GM13977 (cell line): ENCODE measurements at regions not wholly inside any gene's neighbourhood (a gene's known extent, or its start where the extent isn't known, plus 50 kb on each side); places are given as distances from the start of the nearest gene placed in this dataset.

Experiments
- DNase-seq: peaks from one replicate; pipeline ENCODE4 v3.0.0; 2012; ENCODE audit warnings: low spot score
- in situ Hi-C: fragments of 300-500 bp; cut with MboI; formaldehyde crosslinking; loops from one replicate; pipeline ENCODE4 v1.12.0; 2022; ENCODE audit warnings: low sequenced_read_pairs, low pct_unique_long_range_greater_than_20kb, mixed read lengths, inconsistent platforms; ENCODE audit not compliant: unreplicated experiment
- TF ChIP-seq, protein P1 (sequence below): IDR thresholded peaks from 2 replicates; pipeline ENCODE4 v1.5.1; 2012; ENCODE audit warnings: mild to moderate bottlenecking, control low read depth; ENCODE audit not compliant: insufficient read depth; ENCODE audit errors: extremely low read depth, missing control alignments

DNA sequence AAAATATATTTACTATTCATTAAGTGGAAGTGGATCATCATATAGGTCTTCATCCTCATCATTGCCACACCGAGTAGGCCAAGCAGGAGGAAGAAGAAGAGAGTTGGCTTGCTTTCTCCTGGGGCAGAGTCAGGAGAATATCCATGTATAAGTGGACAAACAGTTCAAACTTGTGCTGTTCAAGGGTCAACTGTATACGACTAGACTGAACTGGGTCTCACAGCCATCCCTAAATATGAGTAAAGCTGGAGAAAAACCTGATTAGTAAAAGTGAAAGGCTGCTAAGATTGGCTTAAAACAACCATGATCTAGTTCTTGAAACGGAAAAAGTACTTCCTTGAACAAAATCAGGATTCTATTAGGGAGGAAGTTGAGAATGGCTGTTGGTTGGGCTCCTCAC is 276.7 kb upstream of the ADRA1B start:
- TF ChIP-seq, protein P1, sequence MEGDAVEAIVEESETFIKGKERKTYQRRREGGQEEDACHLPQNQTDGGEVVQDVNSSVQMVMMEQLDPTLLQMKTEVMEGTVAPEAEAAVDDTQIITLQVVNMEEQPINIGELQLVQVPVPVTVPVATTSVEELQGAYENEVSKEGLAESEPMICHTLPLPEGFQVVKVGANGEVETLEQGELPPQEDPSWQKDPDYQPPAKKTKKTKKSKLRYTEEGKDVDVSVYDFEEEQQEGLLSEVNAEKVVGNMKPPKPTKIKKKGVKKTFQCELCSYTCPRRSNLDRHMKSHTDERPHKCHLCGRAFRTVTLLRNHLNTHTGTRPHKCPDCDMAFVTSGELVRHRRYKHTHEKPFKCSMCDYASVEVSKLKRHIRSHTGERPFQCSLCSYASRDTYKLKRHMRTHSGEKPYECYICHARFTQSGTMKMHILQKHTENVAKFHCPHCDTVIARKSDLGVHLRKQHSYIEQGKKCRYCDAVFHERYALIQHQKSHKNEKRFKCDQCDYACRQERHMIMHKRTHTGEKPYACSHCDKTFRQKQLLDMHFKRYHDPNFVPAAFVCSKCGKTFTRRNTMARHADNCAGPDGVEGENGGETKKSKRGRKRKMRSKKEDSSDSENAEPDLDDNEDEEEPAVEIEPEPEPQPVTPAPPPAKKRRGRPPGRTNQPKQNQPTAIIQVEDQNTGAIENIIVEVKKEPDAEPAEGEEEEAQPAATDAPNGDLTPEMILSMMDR: no peak
- no peak for DNase-seq
- in situ Hi-C loops: no loop called here

DNA sequence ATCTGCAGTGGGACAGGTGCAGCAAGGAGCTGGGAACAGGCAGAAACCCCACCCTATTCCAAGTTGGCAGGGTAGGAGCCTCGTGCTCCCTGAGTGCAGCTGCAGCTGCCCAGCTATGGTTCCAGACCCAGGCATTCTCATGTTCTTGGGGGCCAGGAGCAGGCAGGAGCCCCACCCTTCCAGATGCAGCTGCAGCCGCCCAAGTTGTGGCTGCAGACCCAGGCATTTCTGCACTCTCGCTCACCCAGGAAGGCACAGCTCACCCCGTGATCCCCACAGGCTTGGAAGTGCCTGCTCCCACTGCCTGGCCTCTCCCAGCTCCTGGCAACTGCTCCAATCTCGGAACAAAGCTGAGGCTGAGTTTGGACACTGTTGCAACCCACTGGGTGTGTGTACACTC is 275.8 kb upstream of the ADRA1B start:
- TF ChIP-seq, protein P1: no peak

DNA sequence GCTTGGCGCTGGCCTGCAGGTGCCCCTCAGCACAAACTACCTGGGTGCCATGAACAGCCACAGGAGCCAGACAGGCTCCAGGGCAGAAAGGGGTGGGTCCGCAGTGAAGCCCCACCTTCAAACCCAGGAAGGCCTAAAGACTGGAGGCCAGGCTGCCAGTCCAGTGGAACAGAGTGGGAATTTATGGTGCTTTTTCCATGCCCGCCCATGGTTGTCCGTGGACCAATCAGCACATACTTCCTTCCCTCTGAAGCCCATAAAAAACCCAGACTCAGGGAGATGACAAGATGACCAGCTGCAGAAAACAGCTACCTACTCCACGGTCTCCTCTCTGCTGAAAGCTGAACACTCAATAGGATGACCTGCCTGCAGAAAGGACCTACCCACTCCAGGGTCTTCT is 275.4 kb upstream of the ADRA1B start:
- in situ Hi-C loops: no loop called here
- DNase-seq: no peak
- TF ChIP-seq, protein P1: no peak

More for the DNA sequence above, 275.8 kb upstream of the ADRA1B start:
- no peak for DNase-seq
- in situ Hi-C loops: no loop called here

DNA sequence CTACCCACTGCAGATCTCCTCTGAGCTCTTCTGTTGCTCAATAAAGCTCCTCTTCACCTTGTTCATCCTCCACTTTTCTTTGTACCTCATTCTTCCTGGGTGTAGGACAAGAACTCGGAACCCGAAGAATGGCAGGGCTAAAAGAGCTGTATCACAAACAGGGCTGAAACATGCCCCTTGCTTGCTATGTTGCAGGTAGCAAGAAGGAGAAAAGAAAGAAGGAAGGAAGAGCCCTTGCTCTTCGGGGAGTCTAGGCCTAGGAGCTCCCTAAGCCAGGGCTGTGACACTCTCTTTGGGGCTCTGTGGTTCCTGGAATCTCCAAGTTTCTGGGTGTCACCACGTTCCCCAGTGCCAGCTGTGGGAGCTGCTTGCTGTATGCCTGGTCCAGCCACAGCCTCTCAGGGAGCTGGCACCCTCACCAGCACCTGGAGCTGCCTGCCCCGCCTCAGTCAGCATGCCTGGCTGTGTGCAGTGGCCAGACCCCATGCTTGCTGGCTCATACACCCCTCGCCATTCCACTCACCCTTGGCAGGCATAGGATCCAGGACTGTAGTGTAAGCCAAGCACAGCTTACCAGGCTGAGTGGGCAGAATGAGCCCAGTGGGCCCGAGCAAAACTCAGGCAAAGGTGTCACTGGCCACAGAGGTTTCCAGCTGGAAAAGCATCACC is 274.8 kb upstream of the ADRA1B start:
- no peak for DNase-seq
- TF ChIP-seq, protein P1: no peak
- in situ Hi-C loops: no loop called here

DNA sequence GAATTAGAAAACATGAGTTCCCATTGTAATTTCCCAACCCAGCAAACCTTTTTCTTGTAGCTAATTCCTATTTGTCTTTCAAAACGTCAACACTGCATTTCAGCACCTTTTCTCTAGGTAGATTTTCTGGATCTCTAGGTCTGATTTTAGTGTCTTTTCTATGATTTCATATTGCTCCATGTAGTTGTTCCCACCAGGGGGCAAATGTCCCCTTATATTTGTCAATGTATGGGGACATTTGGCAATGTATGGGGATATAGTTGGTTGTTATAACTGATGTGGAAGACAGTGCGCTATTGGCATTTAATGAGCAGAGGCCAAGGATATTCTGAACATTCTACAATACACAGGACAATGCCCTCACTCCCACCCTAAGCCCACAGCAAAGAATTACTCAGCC is 273.9 kb upstream of the ADRA1B start:
- in situ Hi-C loops: no loop called here
- TF ChIP-seq, protein P1: no peak
- no peak for DNase-seq

DNA sequence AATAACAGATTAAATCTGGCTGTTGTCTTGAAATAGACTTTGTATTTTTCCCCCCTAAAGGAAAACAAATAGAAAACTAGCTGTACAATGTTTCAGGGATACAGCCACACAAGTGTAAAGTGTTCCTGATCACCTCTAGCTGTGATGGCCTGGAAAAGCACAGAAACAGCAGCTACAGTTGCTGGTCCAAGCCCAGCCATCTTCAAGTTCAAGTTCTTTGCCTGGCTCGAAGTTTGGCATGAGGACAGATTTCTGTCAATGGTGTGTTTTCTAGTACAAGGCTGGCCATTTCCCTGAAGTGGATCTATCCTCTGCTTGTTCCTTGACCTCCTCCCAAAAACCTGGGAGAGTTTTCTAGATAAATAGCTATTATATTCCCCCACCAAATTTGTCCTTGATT is 272.2 kb upstream of the ADRA1B start:
- in situ Hi-C loops: no loop called here
- DNase-seq: no peak
- TF ChIP-seq, protein P1: no peak
